ENCODE measurements at regions not wholly inside any gene's neighbourhood (a gene's known extent, or its start where the extent isn't known, plus 50 kb on each side); places are given as distances from the start of the nearest gene placed in this dataset.

GRCh38 chr7:113004726-113005454 lies 81.7 kb downstream of the GPR85 start:
- no peak overlapping the region for H3K27ac ChIP-seq
- no peak for TF ChIP-seq ZFX (IDR thresholded peaks at IDR 0.05; ENCODE audit: borderline replicate concordance)
- TF ChIP-seq CTCF (IDR thresholded peaks at IDR 0.05) = no peak

GRCh38 chr7:113000316-113001020 lies 86.2 kb downstream of the GPR85 start:
- TF ChIP-seq ZFX (IDR thresholded peaks at IDR 0.05; ENCODE audit: borderline replicate concordance) (no peak), CTCF (IDR thresholded peaks at IDR 0.05) (no peak)
- no peak overlapping the region for H3K27ac ChIP-seq

GRCh38 chr7:112997831-112998230 lies 88.8 kb downstream of the GPR85 start:
- H3K27ac ChIP-seq = no peak overlapping the region
- TF ChIP-seq ZFX (IDR thresholded peaks at IDR 0.05; ENCODE audit: borderline replicate concordance) (no peak), CTCF (IDR thresholded peaks at IDR 0.05) (no peak)

- no peak overlapping the region for H3K27ac ChIP-seq
These were observed 90.2 kb downstream of the GPR85 start for GRCh38 chr7:112996331-112996871.

GRCh38 chr7:112995059-112995824 lies 91.4 kb downstream of the GPR85 start:
- TF ChIP-seq CTCF (IDR thresholded peaks at IDR 0.05) (no peak), ZFX (IDR thresholded peaks at IDR 0.05; ENCODE audit: borderline replicate concordance) (no peak)
- H3K27ac ChIP-seq = no peak overlapping the region

More at GRCh38 chr7:112996331-112996871, 90.2 kb downstream of the GPR85 start:
- no peak for TF ChIP-seq CTCF (IDR thresholded peaks at IDR 0.05)

GRCh38 chr7:112994656-112995055 lies 92.0 kb downstream of the GPR85 start:
- no peak overlapping the region for H3K27ac ChIP-seq
- TF ChIP-seq CTCF (IDR thresholded peaks at IDR 0.05) = no peak

Data from 22Rv1 (cell line).